ENCODE measurements at regions not wholly inside any gene's neighbourhood (a gene's known extent, or its start where the extent isn't known, plus 50 kb on each side); places are given as distances from the start of the nearest gene placed in this dataset.

- Histone ChIP-seq H3K27me3 (no peaks in the 10 kb centered on the region), H3K4me1 (peaks cover 6 to 18% of the 10 kb centered on the region in 2 donors), H3K36me3 (no peaks in the 10 kb centered on the region), H3K27ac (no peak overlapping the region), H3K9me3 (no peaks in the 10 kb centered on the region), H3K4me3 (replicated peaks in 1 of 3) (no peak overlapping the region)
- 86 to 89% methylated on average over 2 of the region's 2 CpGs for WGBS, 2 donors
- TF ChIP-seq CTCF (IDR thresholded peaks at IDR 0.05), result no peak
- TF ChIP-seq POLR2A (IDR thresholded peaks at IDR 0.05), result no peak
- DNase-seq, result no peak
- intact Hi-C loops (cut with DNase I), result no loop called here
These were observed 141.5 kb downstream of the COPS8 start for GRCh38 chr2:237227190-237227589.

GRCh38 chr2:237227592-237228280, 142.0 kb downstream of the COPS8 start:
- Histone ChIP-seq H3K36me3 (no peaks in the 10 kb centered on the region), H3K4me3 (replicated peaks in 1 of 3) (no peak overlapping the region), H3K27ac (no peak overlapping the region), H3K27me3 (no peaks in the 10 kb centered on the region), H3K9me3 (no peaks in the 10 kb centered on the region), H3K4me1 (peaks cover 6 to 20% of the 10 kb centered on the region in 2 donors)
- WGBS, 2 donors, result 76 to 78% methylated on average over 7 of the region's 7 CpGs
- no peak for DNase-seq
- intact Hi-C loops (cut with DNase I), result no loop called here
- TF ChIP-seq CTCF (IDR thresholded peaks at IDR 0.05) (no peak), POLR2A (IDR thresholded peaks at IDR 0.05) (no peak)

GRCh38 chr2:237228281-237228625, 142.6 kb downstream of the COPS8 start:
- no peak for TF ChIP-seq POLR2A (IDR thresholded peaks at IDR 0.05)
- no peak for TF ChIP-seq CTCF (IDR thresholded peaks at IDR 0.05)
- intact Hi-C loops (cut with DNase I), result no loop called here
- Histone ChIP-seq H3K9me3 (no peaks in the 10 kb centered on the region), H3K27me3 (no peaks in the 10 kb centered on the region), H3K27ac (no peak overlapping the region), H3K4me1 (peaks cover 6 to 18% of the 10 kb centered on the region in 2 donors), H3K36me3 (no peaks in the 10 kb centered on the region), H3K4me3 (replicated peaks in 1 of 3) (no peak overlapping the region)
- 93 to 97% methylated on average over 4 of the region's 4 CpGs for whole genome bisulfite sequencing, 2 donors
- no peak for DNase-seq

GRCh38 chr2:237229905-237230304, 144.2 kb downstream of the COPS8 start:
- TF ChIP-seq POLR2A (IDR thresholded peaks at IDR 0.05) (no peak), CTCF (IDR thresholded peaks at IDR 0.05) (no peak)
- Histone ChIP-seq H3K4me1 (peaks cover 6 to 16% of the 10 kb centered on the region in 2 donors), H3K4me3 (replicated peaks in 1 of 3) (no peak overlapping the region), H3K36me3 (no peaks in the 10 kb centered on the region), H3K9me3 (no peaks in the 10 kb centered on the region), H3K27me3 (no peaks in the 10 kb centered on the region), H3K27ac (no peak overlapping the region)
- no peak for DNase-seq
- intact Hi-C loops (cut with DNase I), result no loop called here
- 81 to 91% methylated on average over 2 of the region's 2 CpGs for WGBS, 2 donors

- Histone ChIP-seq H3K4me3 (replicated peaks in 1 of 3) (no peak overlapping the region), H3K9me3 (no peaks in the 10 kb centered on the region), H3K4me1 (peaks cover 10 to 21% of the 10 kb centered on the region in 2 donors), H3K36me3 (no peaks in the 10 kb centered on the region), H3K27ac (no peak overlapping the region), H3K27me3 (no peaks in the 10 kb centered on the region)
- no peak for DNase-seq
- WGBS, 2 donors, result 93 to 100% methylated on average over 3 of the region's 3 CpGs
- intact Hi-C loops (cut with DNase I), result no loop called here
- TF ChIP-seq CTCF (IDR thresholded peaks at IDR 0.05) (no peak), POLR2A (IDR thresholded peaks at IDR 0.05) (no peak)
These were observed 144.7 kb downstream of the COPS8 start for GRCh38 chr2:237230355-237230754.
